Activated naive CD4-positive, alpha-beta T cell treated with anti-CD3 and anti-CD28 coated beads, Interleukin-2, amount 50 U/mL, for 24 hours (primary cell): ENCODE measurements at regions not wholly inside any gene's neighbourhood (a gene's known extent, or its start where the extent isn't known, plus 50 kb on each side); places are given as distances from the start of the nearest gene placed in this dataset.

Source experiments
- H3K27ac Mint-ChIP-seq: one replicate; pipeline ENCODE4 v1.8.0; 2021; ENCODE audit warnings: mild to moderate bottlenecking, mixed read lengths
- H3K27me3 Mint-ChIP-seq: one replicate; pipeline ENCODE4 v1.8.0; 2021; ENCODE audit warnings: mixed read lengths
- H3K36me3 Mint-ChIP-seq: one replicate; pipeline ENCODE4 v1.8.0; 2021; ENCODE audit warnings: mixed read lengths
- H3K4me1 Mint-ChIP-seq: one replicate; pipeline ENCODE4 v1.8.0; 2021; ENCODE audit warnings: mixed read lengths
- H3K4me3 Mint-ChIP-seq: one replicate; pipeline ENCODE4 v1.8.0; 2021; ENCODE audit warnings: mild to moderate bottlenecking, mixed read lengths
- H3K9me3 Mint-ChIP-seq: one replicate; pipeline ENCODE4 v1.8.0; 2021; ENCODE audit warnings: mixed read lengths

DNA sequence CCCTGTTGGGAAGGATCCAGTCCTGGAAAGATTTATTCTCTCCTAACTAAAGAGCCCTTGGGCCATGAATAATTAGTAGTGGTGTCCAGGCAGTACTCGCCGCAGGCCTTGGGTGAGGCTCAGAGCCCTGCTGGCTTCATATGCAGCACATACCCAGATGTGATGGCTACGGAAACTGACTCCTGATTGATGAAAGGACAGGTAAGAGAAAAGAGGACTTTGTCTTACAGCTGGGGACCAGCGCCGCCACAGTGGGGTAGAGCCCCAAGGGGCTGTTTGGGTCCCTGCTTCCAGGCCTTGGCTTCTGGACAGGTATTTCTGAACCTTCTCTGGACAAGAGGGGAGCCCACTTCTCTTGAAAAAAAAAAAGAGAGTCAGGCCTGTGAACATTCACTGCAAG lies 1680.8 kb downstream of the EFNB2 start:
- Mint-ChIP-seq H3K9me3 (no peaks in the 10 kb centered on the region), H3K27me3 (no peaks in the 10 kb centered on the region), H3K4me1 (no peaks in the 10 kb centered on the region), H3K4me3 (no peak overlapping the region), H3K27ac (no peak overlapping the region), H3K36me3 (no peaks in the 10 kb centered on the region)

DNA sequence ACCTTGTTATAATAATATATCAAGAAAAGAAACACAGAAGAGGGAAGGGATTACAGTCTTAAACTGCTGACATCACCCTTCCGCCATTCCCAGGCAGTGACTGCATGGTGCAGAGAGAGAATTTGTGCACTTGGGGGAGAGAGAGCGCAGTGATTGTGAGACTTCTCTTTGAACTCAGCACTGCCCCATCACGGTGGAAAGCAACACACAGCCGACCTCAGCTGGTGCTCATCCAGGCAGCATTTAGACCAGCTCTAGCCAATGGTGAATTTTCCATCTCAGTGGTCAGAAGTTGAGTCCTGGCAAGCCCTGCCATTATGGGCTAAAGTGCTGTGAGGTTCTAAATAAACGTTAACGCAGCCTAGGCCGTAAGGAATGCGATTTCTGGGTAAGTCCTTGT lies 1681.5 kb downstream of the EFNB2 start:
- no peaks in the 10 kb centered on the region for H3K27me3 Mint-ChIP-seq
- no peaks in the 10 kb centered on the region for H3K9me3 Mint-ChIP-seq
- H3K27ac Mint-ChIP-seq = no peak overlapping the region
- H3K4me1 Mint-ChIP-seq = no peaks in the 10 kb centered on the region
- no peaks in the 10 kb centered on the region for H3K36me3 Mint-ChIP-seq
- H3K4me3 Mint-ChIP-seq = no peak overlapping the region

DNA sequence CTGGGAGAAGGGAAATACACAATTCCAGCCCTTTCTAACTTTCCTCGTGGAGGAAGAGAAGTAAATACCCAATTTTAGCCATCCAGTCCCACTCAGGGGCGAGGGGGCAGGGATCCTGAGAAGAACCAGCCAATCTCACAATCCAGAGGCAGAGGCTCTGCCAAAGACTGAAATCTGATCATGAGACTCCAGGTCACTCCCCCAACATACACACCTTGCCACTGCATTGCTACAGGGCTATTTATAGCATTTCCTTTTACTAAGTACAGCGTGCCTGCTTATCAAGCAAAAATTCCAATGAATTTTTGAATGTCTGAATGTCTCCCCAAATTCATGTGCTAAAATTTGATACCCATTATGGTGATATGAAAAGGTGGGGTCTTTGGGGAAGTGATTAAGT lies 1687.5 kb downstream of the EFNB2 start:
- H3K4me3 Mint-ChIP-seq = no peak overlapping the region
- H3K9me3 Mint-ChIP-seq = no peaks in the 10 kb centered on the region
- H3K36me3 Mint-ChIP-seq = no peaks in the 10 kb centered on the region
- H3K27me3 Mint-ChIP-seq = peaks cover 2% of the 10 kb centered on the region
- no peak overlapping the region for H3K27ac Mint-ChIP-seq
- H3K4me1 Mint-ChIP-seq = no peaks in the 10 kb centered on the region

DNA sequence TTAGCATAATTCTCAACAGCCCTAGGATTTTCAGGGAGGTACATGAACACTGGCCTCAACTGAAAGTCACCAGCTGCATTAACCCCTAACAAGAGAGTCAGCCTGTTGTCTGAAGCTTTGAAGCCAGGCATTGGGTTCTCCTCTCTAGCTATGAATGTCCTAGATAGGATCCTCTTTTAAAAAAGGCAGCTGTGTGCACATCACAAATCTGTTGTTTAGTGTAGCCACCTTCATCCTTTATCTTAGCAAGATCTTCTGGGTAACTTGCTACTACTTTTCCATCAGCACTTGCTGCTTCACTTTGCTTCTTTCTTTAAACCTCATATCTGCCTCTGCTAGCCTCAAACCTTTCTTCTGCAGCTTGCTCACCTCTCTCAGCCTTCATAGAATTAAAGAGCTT lies 1692.1 kb downstream of the EFNB2 start:
- no peaks in the 10 kb centered on the region for H3K4me1 Mint-ChIP-seq
- peaks cover 2% of the 10 kb centered on the region for H3K27me3 Mint-ChIP-seq
- H3K9me3 Mint-ChIP-seq = no peaks in the 10 kb centered on the region
- no peak overlapping the region for H3K27ac Mint-ChIP-seq
- H3K36me3 Mint-ChIP-seq = no peaks in the 10 kb centered on the region
- no peak overlapping the region for H3K4me3 Mint-ChIP-seq

DNA sequence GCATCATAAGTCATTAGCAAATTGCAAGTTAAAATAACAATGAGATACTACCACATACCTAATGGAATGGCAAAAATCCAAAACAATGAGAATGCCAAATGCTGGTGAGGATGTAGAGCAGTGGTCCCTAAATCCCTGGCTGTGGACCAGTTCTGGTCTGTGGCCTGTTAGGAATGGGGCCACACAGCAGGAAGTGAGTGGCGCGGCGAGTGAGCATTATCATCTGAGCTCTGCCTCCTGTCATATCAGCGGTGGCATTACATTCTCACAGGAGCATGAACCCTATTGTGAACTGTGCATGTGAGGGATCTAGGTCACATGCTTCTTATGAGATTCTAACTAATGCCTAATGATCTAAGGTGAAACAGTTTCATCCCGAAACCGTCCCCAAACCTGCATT lies 1694.4 kb downstream of the EFNB2 start:
- no peaks in the 10 kb centered on the region for H3K9me3 Mint-ChIP-seq
- H3K27ac Mint-ChIP-seq = no peak overlapping the region
- H3K36me3 Mint-ChIP-seq = no peaks in the 10 kb centered on the region
- H3K4me3 Mint-ChIP-seq = no peak overlapping the region
- H3K27me3 Mint-ChIP-seq = peaks cover 2% of the 10 kb centered on the region
- no peaks in the 10 kb centered on the region for H3K4me1 Mint-ChIP-seq

DNA sequence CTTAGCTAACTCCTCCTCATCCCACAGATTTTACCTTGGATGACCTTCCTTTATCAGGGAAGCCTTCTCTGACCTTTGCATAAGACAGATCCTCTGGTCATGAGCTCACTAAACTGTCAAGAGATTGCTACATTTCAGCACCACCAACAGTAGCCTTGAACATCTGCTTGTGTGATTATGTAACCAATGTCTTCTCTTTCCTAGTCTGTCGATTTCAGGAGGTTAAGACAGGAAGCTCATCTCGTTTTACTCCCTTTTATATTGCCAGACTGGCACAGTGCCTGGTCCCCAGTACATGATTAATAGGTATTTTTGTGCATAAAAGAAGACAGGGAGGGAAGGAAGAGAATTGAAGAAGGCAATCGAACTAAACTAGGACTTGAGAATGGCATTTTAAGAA lies 1697.7 kb downstream of the EFNB2 start:
- no peak overlapping the region for H3K4me3 Mint-ChIP-seq

DNA sequence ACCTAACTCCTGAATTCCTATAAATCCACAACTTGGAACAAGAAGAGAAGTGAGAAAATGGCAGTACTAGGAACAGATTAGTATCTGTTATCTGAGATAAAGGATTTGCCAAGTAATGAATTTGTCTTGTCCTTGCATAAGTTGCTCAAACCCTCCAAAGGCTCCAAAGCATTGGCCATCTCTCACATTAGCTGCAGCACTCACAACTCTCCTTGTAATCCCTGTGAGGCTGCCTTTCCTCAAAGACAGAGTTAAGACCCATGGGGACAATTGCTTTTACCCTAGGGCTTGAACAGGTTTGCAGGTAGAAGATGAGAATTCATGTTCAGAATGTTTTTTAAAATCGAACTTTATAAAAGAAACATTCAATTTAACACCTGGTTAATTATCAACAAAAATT lies 1702.2 kb downstream of the EFNB2 start:
- Mint-ChIP-seq H3K27me3 (no peaks in the 10 kb centered on the region), H3K36me3 (no peaks in the 10 kb centered on the region), H3K9me3 (no peaks in the 10 kb centered on the region), H3K4me3 (no peak overlapping the region), H3K4me1 (no peaks in the 10 kb centered on the region), H3K27ac (no peak overlapping the region)

More for the DNA sequence above, 1697.7 kb downstream of the EFNB2 start:
- no peaks in the 10 kb centered on the region for H3K4me1 Mint-ChIP-seq
- no peak overlapping the region for H3K27ac Mint-ChIP-seq
- no peaks in the 10 kb centered on the region for H3K27me3 Mint-ChIP-seq
- no peaks in the 10 kb centered on the region for H3K36me3 Mint-ChIP-seq
- no peaks in the 10 kb centered on the region for H3K9me3 Mint-ChIP-seq

DNA sequence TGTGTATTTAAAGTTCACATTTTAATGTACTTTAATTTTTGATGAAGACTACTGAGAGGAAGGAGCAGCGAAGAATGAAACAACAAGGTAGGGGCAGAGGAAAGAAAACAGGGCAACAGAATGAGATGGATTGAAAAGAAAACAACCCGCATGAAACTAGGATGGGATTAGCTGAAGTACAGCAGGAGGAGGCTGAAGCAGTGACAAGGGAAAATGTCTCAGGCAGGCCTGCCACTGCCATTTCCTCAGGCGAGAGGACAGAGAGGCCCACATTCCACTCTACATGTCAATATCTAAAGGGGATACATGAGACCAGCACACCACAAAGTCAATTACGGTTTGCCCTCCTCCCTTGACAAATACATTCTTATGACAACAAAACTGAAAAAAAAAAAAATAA lies 1703.2 kb downstream of the EFNB2 start:
- no peaks in the 10 kb centered on the region for H3K4me1 Mint-ChIP-seq
- no peak overlapping the region for H3K4me3 Mint-ChIP-seq
- no peaks in the 10 kb centered on the region for H3K27me3 Mint-ChIP-seq
- no peak overlapping the region for H3K27ac Mint-ChIP-seq
- H3K36me3 Mint-ChIP-seq = no peaks in the 10 kb centered on the region
- no peaks in the 10 kb centered on the region for H3K9me3 Mint-ChIP-seq

DNA sequence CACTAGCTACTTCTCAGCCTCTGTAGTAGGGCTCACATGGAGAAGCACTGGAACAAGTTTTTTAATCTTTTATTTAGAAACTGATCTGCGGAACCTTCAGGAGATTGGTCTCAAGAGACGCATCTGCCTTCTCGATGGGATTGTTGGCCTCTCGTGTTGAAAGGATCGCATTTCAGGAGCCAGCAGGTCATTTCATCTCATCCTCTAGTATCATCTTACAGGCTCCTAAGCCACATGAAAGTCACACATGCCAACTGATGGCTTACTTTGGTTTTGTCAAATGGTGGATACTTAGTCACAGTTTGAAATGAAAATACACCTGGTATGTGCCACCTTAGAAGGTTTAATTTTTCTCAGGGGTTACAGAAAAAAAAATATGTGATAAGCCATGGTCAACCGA lies 1703.6 kb downstream of the EFNB2 start:
- Mint-ChIP-seq H3K4me1 (no peaks in the 10 kb centered on the region), H3K9me3 (no peaks in the 10 kb centered on the region), H3K27ac (no peak overlapping the region), H3K27me3 (no peaks in the 10 kb centered on the region), H3K36me3 (no peaks in the 10 kb centered on the region), H3K4me3 (no peak overlapping the region)

DNA sequence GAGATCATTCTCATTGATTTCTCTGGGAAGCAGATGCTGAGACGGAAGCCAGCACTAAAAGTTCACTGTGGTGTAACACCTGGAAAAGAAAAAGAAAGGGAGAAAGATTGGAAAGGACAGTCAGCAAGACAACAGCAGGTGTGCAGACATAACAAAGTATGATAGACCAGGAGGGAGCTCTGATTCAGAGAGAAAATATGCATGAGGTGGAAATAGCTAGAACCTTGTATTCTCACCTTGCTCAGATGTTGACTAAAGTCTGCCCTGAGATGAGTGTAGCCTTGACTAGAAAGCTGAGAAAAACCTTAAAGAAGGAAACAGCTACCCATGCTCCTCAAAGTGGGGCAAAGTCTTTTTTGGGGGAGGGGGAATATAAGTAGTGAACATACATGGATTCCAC lies 1711.8 kb downstream of the EFNB2 start:
- Mint-ChIP-seq H3K4me1 (no peaks in the 10 kb centered on the region), H3K4me3 (no peak overlapping the region), H3K9me3 (peaks cover 8% of the 10 kb centered on the region), H3K36me3 (no peaks in the 10 kb centered on the region), H3K27me3 (no peaks in the 10 kb centered on the region), H3K27ac (no peak overlapping the region)

DNA sequence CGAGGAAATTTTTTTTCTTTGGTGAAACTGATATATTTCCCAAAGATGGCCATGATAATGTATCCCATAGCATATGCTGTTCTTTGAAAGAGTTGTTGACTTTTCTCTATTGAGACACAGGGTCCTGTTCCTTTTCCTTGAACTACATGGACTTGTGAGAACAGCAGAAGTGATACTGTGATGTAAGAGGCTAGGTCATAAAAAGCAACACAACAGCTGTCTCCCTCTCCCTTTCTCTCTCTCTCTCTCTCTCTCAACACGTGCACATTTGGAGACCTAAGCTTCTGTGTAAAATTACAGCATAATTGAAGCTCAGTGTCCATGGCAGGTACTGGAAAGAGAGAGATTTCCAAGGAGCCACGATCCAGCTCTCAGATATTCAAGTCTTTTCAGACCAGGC lies 1712.4 kb downstream of the EFNB2 start:
- H3K36me3 Mint-ChIP-seq = no peaks in the 10 kb centered on the region
- H3K4me3 Mint-ChIP-seq = no peak overlapping the region
- no peaks in the 10 kb centered on the region for H3K4me1 Mint-ChIP-seq

DNA sequence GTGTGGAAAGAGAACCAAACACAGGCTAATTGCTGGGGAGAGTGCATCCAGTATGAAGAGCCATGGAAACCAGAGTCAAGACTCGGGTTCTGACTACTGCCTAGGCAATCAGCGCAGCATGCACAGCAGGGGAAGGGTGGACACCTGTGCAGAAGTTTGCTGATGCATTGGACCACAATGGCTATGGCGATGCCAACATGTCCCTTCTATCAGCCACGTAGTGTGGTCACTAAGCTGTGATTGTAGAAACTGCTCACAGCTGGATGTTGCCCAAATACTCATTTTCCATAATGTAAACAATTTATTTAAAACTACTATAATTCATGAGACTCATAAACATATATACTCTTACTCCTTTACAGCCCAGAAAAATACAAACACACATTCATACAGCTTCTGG lies 1718.2 kb downstream of the EFNB2 start:
- H3K4me3 Mint-ChIP-seq = no peak overlapping the region
- H3K9me3 Mint-ChIP-seq = peaks cover 14% of the 10 kb centered on the region
- no peak overlapping the region for H3K27ac Mint-ChIP-seq
- H3K4me1 Mint-ChIP-seq = no peaks in the 10 kb centered on the region
- H3K36me3 Mint-ChIP-seq = no peaks in the 10 kb centered on the region
- no peaks in the 10 kb centered on the region for H3K27me3 Mint-ChIP-seq

More for the DNA sequence above, 1712.4 kb downstream of the EFNB2 start:
- no peak overlapping the region for H3K27ac Mint-ChIP-seq
- H3K9me3 Mint-ChIP-seq = peaks cover 8% of the 10 kb centered on the region
- no peaks in the 10 kb centered on the region for H3K27me3 Mint-ChIP-seq

DNA sequence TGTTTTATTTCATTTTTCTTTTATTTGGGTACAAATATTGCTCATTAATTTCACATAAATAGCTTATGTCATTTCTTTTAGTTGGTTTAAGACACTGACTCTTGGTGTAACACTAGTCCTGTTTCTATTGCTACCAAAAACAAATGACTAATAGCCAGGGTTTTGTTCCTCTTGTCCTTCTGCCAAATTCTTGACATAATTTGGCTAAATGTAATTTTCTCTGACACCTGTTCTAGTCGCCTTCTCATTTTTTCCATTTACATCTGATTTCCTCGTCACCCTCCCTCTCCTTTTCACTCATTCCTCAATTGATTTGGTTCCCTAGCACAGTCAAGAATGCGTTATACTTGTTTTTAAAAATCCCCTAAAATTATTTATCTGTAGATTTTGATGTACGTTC lies 1718.7 kb downstream of the EFNB2 start:
- Mint-ChIP-seq H3K27me3 (no peaks in the 10 kb centered on the region), H3K4me3 (no peak overlapping the region), H3K4me1 (no peaks in the 10 kb centered on the region), H3K36me3 (no peaks in the 10 kb centered on the region), H3K27ac (no peak overlapping the region), H3K9me3 (peaks cover 14% of the 10 kb centered on the region)

DNA sequence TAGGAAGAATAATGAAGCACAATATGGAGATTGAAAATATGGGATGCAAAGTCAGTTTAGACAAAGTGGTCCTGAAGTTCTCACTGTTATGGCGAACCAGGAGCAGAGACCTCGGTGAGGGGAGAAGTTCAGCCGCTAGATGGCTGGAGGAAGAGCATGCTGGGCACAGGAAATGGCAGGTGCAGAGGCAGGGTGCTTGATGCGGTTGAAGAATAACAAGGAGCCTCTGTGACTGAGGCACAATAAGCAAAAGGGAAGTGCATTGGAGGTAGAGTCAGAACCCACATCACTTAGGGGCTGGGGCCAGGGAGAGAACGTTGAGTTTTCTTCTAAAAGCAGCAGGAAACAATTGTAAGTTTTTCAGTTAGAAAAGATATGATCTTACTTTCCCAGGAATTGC lies 1725.2 kb downstream of the EFNB2 start:
- no peaks in the 10 kb centered on the region for H3K36me3 Mint-ChIP-seq

DNA sequence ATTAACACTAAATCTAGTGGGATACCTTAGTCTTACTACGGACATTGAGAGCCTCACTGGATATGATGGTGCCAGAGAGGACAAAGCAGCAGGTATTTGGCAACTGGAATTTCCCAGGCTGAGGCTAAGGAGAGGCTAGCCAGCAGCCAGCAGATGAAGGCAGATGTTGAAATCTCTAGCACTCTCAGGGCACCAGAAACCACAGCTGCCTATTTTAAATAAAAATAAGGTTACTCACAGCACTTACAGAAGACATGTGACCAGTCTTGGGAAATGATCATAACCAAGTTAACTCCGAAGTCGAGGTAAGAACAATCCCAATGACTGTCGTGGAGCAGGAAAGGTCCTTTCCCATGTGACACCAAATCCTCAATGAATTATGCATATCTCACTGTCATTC lies 1726.0 kb downstream of the EFNB2 start:
- no peaks in the 10 kb centered on the region for H3K27me3 Mint-ChIP-seq
- peaks cover 10% of the 10 kb centered on the region for H3K9me3 Mint-ChIP-seq
- no peak overlapping the region for H3K4me3 Mint-ChIP-seq
- H3K4me1 Mint-ChIP-seq = peaks cover 7% of the 10 kb centered on the region
- no peak overlapping the region for H3K27ac Mint-ChIP-seq
- H3K36me3 Mint-ChIP-seq = no peaks in the 10 kb centered on the region

More for the DNA sequence above, 1725.2 kb downstream of the EFNB2 start:
- H3K4me1 Mint-ChIP-seq = peaks cover 7% of the 10 kb centered on the region
- no peaks in the 10 kb centered on the region for H3K27me3 Mint-ChIP-seq
- no peak overlapping the region for H3K4me3 Mint-ChIP-seq
- peaks cover 10% of the 10 kb centered on the region for H3K9me3 Mint-ChIP-seq
- H3K27ac Mint-ChIP-seq = no peak overlapping the region

DNA sequence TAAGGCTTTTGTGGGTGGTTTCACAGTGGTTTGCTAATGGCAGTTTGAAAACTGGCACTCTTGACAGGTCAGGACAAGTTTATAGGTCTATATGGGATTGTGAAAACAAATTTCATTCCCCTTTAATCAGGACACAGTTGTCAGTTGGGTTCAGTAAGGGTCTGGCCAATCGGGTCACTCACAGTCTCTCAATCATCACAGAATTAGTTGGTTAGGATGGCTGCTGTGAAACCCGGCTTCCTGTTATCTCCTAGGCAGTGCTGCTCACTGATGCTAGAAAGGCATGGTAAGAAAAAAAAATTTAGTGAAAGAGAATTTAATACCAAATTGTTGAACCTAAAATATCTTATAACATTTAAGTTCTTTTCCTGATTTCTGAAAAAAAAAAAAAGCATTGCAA lies 1730.1 kb downstream of the EFNB2 start:
- H3K27ac Mint-ChIP-seq = no peak overlapping the region
- H3K9me3 Mint-ChIP-seq = no peaks in the 10 kb centered on the region

DNA sequence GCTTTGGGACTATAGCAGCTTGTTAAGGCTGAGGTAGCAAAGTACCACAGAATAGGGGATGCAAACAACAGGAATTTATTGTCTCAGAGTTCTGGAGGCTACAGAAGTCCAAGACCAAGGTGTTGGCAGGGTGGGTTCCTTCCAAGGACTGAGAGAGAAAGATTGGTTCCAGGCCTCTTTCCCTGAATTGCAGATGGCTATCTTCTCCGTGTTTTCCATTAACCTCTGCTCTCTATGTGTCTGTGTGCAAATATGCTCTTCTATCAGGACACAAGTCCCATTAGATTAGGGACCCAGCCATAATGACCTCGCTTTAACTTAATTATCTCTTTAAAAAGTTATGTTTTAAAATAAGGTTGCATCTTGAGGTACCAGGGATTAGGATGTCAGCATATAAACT lies 1732.9 kb upstream of the SLC10A2 start:
- Mint-ChIP-seq H3K27me3 (no peaks in the 10 kb centered on the region), H3K4me3 (no peak overlapping the region), H3K9me3 (no peaks in the 10 kb centered on the region), H3K4me1 (no peaks in the 10 kb centered on the region), H3K36me3 (no peaks in the 10 kb centered on the region), H3K27ac (no peak overlapping the region)

More for the DNA sequence above, 1730.1 kb downstream of the EFNB2 start:
- Mint-ChIP-seq H3K36me3 (no peaks in the 10 kb centered on the region), H3K27me3 (no peaks in the 10 kb centered on the region), H3K4me3 (no peak overlapping the region), H3K4me1 (peaks cover 5% of the 10 kb centered on the region)
